ENCODE measurements at regions not wholly inside any gene's neighbourhood (a gene's known extent, or its start where the extent isn't known, plus 50 kb on each side); places are given as distances from the start of the nearest gene placed in this dataset.

GRCh38 chr7:54663186-54663585, 95.8 kb downstream of the SEC61G start:
- TF ChIP-seq POLR2AphosphoS5 (IDR thresholded peaks at IDR 0.05) (no peak), POLR2A (IDR thresholded peaks at IDR 0.05) (no peak), CTCF (IDR thresholded peaks at IDR 0.05) (no peak)

Measured in prostate gland (tissue), 2 donors.